Activated naive CD4-positive, alpha-beta T cell treated with anti-CD3 and anti-CD28 coated beads, Interleukin-2, amount 10 ng/mL, durations not matched to agents 7 days and 5 days (primary cell): ENCODE measurements at regions not wholly inside any gene's neighbourhood (a gene's known extent, or its start where the extent isn't known, plus 50 kb on each side); places are given as distances from the start of the nearest gene placed in this dataset.
"Not testable (repeated sequence)": the region's sequence is repeated elsewhere in the genome, so short reads cannot be mapped to it uniquely, and the experiment has no call there.

Source experiments
- CTCF ChIA-PET: fragments of 350-600 bp; sonication (Branson Sonifier 250); formaldehyde crosslinking; loops from one replicate; lab custom pipeline; 2021; ENCODE audit warnings: antibody characterized with exemption; lab: Charles Lee
- DNase-seq: peaks from one replicate; pipeline ENCODE4 v3.0.0-alpha.2; 2020
- H3K27ac Mint-ChIP-seq: one replicate; pipeline ENCODE4 v1.8.0; 2021; ENCODE audit warnings: mild to moderate bottlenecking, moderate library complexity, mixed read lengths
- H3K27me3 Mint-ChIP-seq: one replicate; pipeline ENCODE4 v1.8.0; 2021; ENCODE audit warnings: mild to moderate bottlenecking, mixed read lengths
- H3K36me3 Mint-ChIP-seq: one replicate; pipeline ENCODE4 v1.8.0; 2021; ENCODE audit warnings: mixed read lengths
- H3K4me1 Mint-ChIP-seq: one replicate; pipeline ENCODE4 v1.8.0; 2021; ENCODE audit warnings: mixed read lengths
- H3K4me3 Mint-ChIP-seq: one replicate; pipeline ENCODE4 v1.8.0; 2021; ENCODE audit warnings: mild to moderate bottlenecking, moderate library complexity, mixed read lengths
- H3K9me3 Mint-ChIP-seq: one replicate; pipeline ENCODE4 v1.8.0; 2021; ENCODE audit warnings: mixed read lengths

DNA sequence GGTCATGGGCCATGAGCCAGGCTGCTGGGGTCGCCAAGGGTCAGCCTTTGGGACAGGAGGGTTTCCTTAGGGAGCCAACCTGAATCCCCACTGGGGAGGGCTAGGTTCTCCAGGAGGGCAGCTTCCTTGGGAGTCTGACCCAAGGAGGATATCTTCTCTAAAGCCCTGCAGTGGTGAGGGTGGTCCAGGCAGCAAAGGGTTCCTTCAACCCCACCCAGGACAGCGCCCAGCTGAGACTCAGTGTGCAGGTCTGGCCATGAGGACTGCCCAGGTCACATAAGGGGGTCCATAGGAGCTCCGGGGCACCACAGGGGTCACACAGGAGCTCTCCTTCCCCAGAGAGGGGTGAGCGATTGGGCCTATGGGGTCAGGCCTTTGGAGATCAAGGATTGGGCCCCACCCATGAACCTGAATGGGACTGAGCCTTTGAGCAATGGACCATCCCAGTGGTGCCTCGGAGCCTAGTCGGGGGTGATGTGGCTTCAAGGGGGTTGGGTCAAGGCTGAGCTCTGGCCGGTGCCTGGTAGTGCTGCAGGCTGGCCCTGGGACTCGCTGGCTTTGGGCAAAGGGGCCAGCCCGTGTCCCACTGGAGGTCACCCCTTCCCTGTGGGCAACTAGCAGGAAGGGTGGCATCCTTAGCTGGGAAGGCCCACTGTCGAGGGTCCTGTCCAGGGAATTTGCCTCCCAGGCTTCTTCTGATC lies 216.5 kb downstream of the SNRPN start:
- no peaks in the 10 kb centered on the region for H3K4me1 Mint-ChIP-seq
- peak; percentile 3 for DNase-seq
- CTCF ChIA-PET = no interaction called here
- H3K27me3 Mint-ChIP-seq = no peaks in the 10 kb centered on the region
- H3K9me3 Mint-ChIP-seq = peaks cover 37% of the 10 kb centered on the region
- H3K36me3 Mint-ChIP-seq = no peaks in the 10 kb centered on the region
- no peak overlapping the region for H3K4me3 Mint-ChIP-seq
- no peak overlapping the region for H3K27ac Mint-ChIP-seq

DNA sequence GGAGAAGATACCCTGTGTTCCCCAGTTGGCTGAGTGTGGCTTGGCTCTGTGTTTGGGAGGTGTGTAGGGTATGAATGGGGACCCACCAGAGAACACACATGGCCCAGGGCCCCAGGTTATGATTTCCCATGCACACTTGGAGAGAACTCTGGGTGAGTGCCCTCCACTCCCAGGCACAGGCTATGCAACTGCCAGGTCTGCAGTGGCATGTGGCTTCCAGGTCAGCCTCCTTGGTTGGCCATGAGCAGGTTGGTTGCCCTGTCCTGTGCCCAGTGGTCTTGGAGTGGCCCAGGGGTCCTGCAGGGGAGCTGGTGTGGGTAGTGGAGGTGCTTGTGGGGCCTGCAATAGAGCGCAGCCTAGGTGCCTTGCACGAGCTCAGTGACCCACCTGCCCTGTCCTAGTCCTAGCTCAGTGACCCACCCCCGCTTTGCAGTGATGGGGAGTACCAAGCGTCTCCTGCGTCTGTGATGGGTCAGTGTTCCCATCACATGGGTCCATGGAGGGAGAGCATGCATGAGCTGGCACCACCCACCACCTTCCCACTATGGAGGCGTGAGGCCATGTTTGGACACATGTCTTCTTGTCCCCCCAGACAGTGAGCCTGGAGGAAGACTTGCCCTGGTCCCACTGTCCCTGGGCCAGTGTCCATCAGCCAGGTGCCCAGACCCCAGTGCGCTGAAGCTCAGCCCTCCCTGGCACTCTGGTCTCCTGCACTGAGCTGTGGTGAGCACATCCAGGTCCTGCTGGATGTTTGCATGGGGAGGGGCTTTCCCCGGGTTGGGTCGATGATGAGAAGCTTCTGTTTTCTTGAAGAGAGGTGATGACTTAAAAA lies 217.3 kb downstream of the SNRPN start:
- Mint-ChIP-seq H3K4me1 (no peaks in the 10 kb centered on the region), H3K4me3 (no peak overlapping the region), H3K27me3 (no peaks in the 10 kb centered on the region), H3K9me3 (peaks cover 39% of the 10 kb centered on the region), H3K36me3 (no peaks in the 10 kb centered on the region), H3K27ac (no peak overlapping the region)
- peak; percentile 9 for DNase-seq
- CTCF ChIA-PET = no interaction called here

DNA sequence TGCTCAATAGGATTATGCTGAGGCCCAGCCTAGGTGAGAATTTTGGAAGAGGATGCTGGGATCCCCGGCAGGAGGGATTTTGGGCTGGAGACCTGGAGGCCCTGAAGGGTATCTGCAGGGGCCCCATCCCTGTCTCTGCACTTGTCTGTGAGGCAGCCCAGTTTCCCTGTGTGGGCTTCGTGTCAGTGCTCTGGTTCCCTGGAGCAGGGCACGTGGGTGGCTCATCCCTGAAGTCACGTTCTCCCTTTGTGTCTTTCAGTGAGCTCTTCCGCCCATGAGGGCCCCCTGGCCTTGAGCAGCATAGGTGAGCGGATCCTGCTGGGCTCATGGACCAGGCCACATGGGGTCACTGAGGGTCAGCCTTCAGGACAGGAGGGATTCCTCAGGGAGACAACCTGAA lies 217.9 kb downstream of the SNRPN start:
- no peak overlapping the region for H3K27ac Mint-ChIP-seq
- H3K36me3 Mint-ChIP-seq = no peaks in the 10 kb centered on the region
- H3K27me3 Mint-ChIP-seq = no peaks in the 10 kb centered on the region
- CTCF ChIA-PET = no interaction called here
- H3K9me3 Mint-ChIP-seq = peaks cover 41% of the 10 kb centered on the region
- DNase-seq = peak; percentile 10
- H3K4me3 Mint-ChIP-seq = no peak overlapping the region
- H3K4me1 Mint-ChIP-seq = no peaks in the 10 kb centered on the region

DNA sequence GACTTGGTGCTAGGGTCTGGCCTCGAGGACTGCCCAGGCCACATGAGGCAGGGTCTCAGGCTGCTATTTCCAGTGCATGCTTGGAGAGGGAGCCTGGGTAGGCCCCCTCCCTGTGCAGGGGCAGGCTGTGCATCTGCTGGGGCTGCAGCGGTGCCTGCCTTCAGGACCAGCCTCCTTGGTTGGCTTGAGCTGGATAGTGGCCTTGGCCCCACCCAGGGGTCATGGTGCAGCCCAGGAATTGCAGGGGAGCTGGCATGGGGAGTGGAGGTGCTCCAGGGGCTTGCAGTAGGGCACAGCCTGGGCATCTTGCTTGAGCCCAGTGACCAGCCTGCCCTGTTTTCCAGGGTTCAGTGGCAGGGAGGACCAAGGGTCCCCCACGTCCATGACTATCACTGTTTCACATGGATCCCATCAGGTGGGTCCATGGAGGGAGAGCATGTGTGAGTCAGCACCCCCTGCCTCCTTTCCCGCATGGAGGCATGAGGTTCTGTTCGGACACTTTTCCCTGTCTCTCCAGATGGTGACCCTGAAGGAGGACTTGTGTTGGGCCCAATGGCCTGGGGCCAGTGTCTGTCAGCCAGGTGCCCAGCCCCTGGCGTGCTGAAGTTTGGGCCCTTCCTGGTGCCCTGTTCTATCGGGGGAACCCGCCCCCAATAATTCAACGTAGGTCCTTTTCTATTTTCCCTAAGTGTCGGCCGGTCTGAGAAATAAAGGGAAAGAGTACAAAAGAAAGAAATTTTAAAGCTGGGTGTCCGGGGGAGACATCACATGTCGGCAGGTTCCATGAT lies 218.6 kb downstream of the SNRPN start:
- Mint-ChIP-seq H3K36me3 (no peaks in the 10 kb centered on the region), H3K27ac (no peak overlapping the region), H3K27me3 (no peaks in the 10 kb centered on the region), H3K4me3 (no peak overlapping the region), H3K9me3 (peaks cover 43% of the 10 kb centered on the region), H3K4me1 (no peaks in the 10 kb centered on the region)
- DNase-seq = peak; percentile 13
- CTCF ChIA-PET = no interaction called here

DNA sequence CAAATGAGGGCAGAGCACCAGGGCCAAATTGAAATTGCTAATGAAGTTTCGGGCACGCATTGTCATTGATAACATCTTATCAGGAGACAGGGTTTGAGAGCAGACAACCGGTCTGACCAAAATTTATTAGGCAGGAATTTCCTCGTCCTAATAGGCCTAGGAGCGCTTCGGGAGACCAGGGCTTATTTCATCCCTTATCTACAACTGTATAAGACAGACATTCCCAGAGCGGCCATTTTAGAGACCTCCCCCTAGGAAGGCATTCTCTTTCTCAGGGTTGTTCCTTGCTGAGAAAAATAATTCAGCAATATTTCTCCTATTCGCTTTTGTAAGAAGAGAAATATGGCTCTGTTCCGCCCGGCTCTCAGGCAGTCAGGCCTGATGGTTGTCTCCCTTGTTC lies 219.4 kb downstream of the SNRPN start:
- H3K27ac Mint-ChIP-seq, H3K4me3 Mint-ChIP-seq, H3K36me3 Mint-ChIP-seq, CTCF ChIA-PET, H3K27me3 Mint-ChIP-seq, H3K4me1 Mint-ChIP-seq: not testable (repeated sequence)
- peaks cover 46% of the 10 kb centered on the region for H3K9me3 Mint-ChIP-seq
- DNase-seq = peak; percentile 6

DNA sequence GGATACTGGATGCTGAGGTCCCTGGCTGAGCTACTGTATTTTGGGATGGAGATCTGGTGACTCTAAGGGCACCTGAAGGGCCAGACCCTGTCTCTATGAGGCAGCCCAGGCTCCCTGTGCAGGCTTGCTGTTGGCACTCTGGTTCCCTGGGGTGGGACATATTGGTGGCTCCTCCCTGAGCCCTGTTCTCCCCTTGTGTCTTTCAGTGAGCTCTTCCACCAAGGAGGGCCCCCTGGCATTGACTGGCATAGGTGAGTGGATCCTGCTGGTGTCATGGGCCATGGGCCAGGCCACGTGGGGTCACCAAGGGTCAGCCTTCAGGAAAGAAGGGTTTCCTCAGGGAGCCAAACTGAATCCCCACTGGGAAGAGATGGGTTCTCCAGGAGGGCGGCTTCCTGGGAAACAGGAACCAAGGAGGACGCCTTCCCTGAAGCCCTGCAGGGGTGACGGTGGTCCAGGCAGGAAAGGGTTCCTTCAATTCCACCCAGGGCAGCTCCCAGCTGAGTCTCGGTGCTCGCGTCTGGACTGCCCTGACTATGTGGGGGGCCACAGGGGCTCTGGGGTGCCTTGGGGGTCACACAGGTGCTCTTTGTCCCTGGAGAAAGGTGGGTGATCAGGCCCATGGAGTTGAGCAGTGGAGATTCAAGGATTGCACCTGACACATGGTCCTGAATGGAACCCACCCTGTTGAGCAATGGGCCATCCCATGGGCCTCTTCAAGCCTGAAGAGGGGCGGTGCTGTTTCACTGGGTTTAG lies 220.4 kb downstream of the SNRPN start:
- Mint-ChIP-seq H3K4me3 (no peak overlapping the region), H3K27ac (no peak overlapping the region), H3K27me3 (no peaks in the 10 kb centered on the region), H3K36me3 (no peaks in the 10 kb centered on the region), H3K4me1 (no peaks in the 10 kb centered on the region), H3K9me3 (peaks cover 46% of the 10 kb centered on the region)
- DNase-seq = peak; percentile 9
- CTCF ChIA-PET = no interaction called here

DNA sequence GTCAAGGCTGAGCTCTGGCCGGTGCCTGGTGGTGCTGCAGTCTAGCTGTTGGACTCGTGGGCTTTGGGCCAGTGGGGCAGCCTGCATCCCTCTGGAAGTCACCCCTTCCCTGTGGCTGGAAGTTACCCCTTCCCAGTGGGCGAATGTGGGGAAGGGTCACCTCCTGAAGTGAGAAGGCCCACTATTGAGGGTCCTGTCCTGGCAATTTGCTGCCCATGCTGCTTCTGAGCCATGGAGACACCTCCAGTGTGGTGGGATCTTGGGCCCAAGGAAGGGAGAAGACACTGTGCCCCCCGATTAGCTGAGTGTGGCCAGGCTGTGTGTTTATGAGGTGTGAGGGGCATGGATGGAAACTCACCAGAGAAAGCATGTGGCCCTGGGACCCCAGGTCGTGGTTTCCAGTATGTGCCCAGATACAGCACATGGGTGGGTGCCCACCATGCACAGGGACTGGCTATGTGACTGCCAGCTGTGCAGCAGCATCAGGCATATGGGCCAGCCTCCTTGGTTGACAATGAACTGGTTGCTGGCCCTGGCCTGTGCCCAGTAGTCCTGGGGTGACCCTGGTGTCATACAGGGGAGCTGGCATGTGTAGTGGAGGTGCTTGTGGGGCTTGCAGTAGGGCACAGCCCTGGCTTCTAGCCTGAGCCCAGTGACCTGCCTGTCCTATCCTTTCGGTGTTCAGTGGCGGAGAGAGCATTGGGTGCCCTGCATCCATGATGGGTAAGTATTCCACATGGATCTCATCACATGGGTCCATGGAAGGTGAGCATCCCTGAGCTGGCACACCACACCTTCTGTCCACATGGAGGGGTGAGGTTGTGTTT lies 221.2 kb downstream of the SNRPN start:
- H3K27me3 Mint-ChIP-seq = no peaks in the 10 kb centered on the region
- H3K9me3 Mint-ChIP-seq = peaks cover 49% of the 10 kb centered on the region
- peak; percentile 11 for DNase-seq

DNA sequence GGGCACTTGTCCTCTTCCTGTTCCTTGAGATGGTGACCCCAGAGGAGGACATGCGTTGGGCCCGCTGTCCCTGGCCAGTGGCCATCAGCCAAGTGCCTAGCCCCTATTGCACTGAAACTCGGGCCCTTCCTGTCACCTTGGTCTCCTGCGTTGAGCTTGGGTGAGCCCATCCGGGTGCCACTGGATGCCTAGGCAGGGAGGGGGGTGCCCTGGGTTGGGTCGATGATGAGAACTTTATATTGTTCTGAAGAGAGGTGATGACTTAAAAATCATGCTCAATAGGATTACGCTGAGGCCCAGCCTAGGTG lies 221.8 kb downstream of the SNRPN start:
- H3K36me3 Mint-ChIP-seq = no peaks in the 10 kb centered on the region
- no peaks in the 10 kb centered on the region for H3K4me1 Mint-ChIP-seq
- DNase-seq = peak; percentile 8
- no peaks in the 10 kb centered on the region for H3K27me3 Mint-ChIP-seq
- CTCF ChIA-PET = no interaction called here
- no peak overlapping the region for H3K27ac Mint-ChIP-seq
- H3K4me3 Mint-ChIP-seq = no peak overlapping the region
- H3K9me3 Mint-ChIP-seq = peaks cover 52% of the 10 kb centered on the region

More for the DNA sequence above, 221.2 kb downstream of the SNRPN start:
- CTCF ChIA-PET = no interaction called here
- no peak overlapping the region for H3K27ac Mint-ChIP-seq
- no peaks in the 10 kb centered on the region for H3K36me3 Mint-ChIP-seq
- H3K4me1 Mint-ChIP-seq = no peaks in the 10 kb centered on the region
- no peak overlapping the region for H3K4me3 Mint-ChIP-seq

DNA sequence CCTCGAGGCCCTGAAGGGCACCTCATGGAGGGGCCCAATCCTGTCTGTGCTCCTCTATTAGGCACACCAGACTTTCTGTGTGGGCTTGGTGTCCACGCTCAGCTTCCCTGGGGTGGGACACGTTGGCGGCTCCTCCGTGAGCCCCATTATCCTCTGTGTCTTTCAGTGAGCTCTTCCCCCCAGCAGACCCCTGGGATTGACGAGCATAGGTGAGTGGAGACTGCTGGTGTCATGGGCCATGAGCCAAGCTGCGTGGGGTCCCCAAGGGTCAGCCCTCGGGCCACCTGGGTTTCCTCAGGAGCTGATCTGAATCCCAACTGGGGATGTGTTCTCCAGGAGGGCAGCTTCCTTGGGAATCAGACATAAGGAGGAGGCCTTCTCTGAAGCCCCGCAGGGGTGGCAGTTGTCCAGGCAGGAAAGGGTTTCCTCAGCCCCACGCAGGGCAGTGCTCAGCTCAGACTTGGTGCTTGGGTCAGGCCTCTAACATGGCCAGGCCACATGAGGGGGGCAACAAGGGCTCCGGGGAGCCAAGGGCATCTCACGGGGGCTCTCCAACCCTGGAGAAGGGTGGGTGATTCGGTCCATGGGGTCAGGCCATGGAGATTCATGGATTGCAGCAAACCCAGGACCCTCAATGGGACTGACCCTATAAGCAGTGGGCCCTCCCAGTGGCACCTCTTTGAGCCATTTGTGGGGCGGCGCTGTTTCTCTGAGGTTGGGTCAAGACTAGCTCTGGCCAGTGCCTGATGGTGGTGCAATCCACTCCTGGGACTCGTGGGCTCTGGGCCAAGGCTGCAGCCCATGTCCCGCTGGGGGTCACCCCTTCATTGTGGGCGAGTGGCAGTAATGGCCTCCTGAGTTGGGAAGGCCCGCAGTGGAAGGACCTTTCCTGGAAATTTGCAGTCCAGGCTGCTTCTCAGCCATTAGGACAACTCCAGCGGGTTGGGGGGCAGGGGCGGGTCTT lies 222.5 kb downstream of the SNRPN start:
- CTCF ChIA-PET = no interaction called here
- Mint-ChIP-seq H3K27me3 (no peaks in the 10 kb centered on the region), H3K4me3 (no peak overlapping the region), H3K36me3 (no peaks in the 10 kb centered on the region), H3K27ac (no peak overlapping the region), H3K4me1 (no peaks in the 10 kb centered on the region), H3K9me3 (peaks cover 59% of the 10 kb centered on the region)
- DNase-seq = peak; percentile 12

DNA sequence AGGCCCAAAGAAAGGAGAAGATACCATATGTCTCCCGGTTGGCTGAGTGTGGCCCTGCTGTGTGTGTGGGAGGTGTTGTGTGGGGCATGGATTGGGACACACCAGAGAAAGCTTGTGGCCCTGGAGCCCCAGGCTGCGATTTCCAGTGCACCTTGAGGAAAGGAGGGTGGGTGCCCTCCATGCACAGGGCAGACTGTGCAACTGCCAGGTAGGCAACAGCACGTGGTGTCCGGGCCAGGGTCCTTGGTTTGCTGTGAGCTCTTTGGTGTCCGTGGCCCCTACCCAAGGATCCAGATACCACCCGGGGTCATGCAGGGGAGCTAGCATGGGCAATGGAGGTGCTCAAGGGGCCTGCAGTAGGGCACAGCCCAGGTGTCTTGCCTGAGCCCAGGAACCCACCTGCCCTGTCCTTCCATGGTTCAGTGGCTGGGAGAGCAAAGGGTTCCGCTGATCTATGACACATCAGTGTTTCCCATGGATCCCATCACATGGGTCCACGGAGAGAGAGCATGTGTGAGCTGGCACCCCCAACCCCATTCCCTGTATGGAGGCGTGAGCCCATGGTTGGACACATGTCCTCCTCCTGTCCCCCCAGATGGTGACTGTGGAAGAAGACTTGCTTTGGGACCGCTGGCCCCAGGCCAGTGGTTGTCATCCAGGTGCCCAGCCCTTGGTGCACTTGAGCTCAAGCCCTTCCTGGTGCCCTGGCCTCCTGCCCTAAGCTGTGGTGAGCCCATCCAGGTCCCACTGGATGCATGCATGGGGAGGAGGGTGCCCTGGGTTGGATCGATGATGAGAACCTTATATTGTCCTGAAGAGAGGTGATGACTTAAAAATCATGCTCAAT lies 223.4 kb downstream of the SNRPN start:
- CTCF ChIA-PET = no interaction called here
- no peak overlapping the region for H3K27ac Mint-ChIP-seq
- no peak for DNase-seq
- no peak overlapping the region for H3K4me3 Mint-ChIP-seq
- H3K27me3 Mint-ChIP-seq = no peaks in the 10 kb centered on the region
- no peaks in the 10 kb centered on the region for H3K4me1 Mint-ChIP-seq
- no peaks in the 10 kb centered on the region for H3K36me3 Mint-ChIP-seq
- peaks cover 59% of the 10 kb centered on the region for H3K9me3 Mint-ChIP-seq

DNA sequence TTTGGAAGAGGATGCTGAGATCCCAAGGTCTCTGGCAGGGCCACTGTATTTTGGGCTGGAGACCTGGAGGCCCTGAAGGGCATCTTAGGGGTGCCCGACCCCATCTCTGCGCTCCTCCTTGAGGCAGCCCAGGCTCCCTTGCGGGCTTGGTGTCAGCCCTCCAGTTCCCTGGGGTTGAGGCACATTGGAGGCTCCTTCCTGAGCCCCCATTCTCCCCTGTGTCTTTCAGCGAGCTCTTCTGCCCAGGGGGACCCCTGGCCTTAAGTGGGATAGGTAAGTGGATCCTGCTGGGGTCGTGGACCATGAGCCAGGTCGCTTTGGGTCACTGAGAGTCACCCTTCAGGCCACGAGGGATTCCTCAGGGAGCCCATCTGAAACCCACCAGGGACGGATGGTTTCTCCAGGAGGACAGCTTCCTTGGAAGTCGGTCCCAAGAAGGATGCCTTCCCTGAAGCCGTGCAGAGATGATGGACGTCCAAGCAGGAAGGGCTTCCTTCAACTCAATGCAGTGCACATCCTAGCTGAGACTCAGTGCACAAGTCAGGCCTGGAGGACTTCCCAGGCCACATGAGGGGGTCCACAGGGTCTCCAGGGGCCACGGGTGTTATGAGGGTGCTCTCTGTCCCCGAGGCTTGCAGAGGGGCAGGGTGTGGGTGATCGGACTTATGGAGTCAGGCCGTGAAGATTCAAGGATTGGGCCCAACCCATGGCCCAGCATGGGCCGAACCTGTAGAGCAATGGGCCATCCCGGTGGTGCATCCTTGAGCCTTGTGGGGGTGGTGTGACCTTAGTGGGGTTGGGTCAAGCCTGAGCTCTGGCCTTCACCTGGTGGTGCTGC lies 224.3 kb downstream of the SNRPN start:
- CTCF ChIA-PET = no interaction called here
- no peaks in the 10 kb centered on the region for H3K4me1 Mint-ChIP-seq

More for the DNA sequence above, 224.3 kb downstream of the SNRPN start:
- H3K9me3 Mint-ChIP-seq = peaks cover 58% of the 10 kb centered on the region
- no peaks in the 10 kb centered on the region for H3K27me3 Mint-ChIP-seq
- H3K27ac Mint-ChIP-seq = no peak overlapping the region
- H3K4me3 Mint-ChIP-seq = no peak overlapping the region
- DNase-seq = peak; percentile 14
- no peaks in the 10 kb centered on the region for H3K36me3 Mint-ChIP-seq
